HG03378 (cell line): ENCODE measurements at regions not wholly inside any gene's neighbourhood (a gene's known extent, or its start where the extent isn't known, plus 50 kb on each side); places are given as distances from the start of the nearest gene placed in this dataset.

ENCODE experiments used
- ATAC-seq: cut with Tn5 transposase; IDR thresholded peaks from one replicate; pipeline ENCODE4 v1.9.1; 2021; ENCODE audit warnings: mild to moderate bottlenecking, moderate library complexity; ENCODE audit not compliant: unreplicated experiment

DNA sequence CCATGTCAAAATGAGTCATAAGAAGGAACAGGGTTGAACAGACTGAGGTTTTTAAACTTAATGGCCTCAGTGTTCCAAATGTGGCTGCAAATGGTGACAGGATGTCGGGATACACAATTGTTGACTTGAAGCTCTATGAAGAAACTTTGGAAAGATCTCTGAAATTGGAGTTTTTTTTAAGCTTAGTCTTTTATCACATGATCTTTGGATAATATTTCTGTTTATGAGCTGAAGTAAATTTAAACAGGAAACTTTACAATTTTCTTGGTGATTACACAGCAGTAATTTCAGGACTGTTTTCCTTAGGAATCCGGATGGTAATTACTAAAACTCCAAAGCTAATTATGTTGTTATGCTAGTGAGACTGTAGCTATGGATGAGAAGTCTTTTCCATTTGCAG lies 199.1 kb upstream of the NRXN1 start:
- ATAC-seq = no peak

DNA sequence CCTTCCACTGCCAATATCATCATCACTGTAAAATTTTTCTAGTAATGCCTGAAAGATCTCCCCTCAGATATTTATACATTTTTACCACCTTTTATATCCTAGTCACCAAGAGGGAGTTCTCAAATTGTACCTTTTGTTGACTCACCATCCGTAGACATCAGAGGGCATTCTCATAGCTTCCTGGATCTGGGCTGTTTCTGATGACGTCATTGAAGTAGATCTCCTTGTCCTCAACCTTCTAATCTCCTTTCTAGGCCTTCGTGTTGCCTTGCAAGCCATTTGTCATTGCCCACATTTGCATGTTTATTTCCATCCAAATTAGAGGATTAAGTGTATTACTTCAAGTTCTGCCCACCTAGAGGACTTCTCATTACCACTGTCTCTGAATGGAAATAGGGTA lies 193.4 kb upstream of the NRXN1 start:
- ATAC-seq = no peak

DNA sequence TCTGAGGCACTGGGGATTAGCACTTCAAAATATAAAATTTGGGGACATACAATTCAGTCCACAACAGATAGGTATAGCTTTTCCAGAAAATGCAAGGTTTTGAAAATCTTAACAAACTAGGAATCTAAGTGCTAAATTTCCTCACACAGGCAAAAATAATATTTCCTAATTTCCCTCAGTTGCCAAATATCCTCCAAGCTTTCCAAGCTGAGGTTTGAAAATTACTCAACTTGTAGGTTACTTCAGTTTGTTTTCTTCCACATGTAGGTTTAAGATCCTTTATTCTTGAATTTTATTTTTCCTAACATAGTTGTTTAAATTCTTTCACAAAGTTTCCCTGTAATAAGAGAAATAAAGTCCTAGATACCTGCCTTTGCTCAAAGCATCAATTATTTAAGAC lies 192.9 kb upstream of the NRXN1 start:
- ATAC-seq = no peak

DNA sequence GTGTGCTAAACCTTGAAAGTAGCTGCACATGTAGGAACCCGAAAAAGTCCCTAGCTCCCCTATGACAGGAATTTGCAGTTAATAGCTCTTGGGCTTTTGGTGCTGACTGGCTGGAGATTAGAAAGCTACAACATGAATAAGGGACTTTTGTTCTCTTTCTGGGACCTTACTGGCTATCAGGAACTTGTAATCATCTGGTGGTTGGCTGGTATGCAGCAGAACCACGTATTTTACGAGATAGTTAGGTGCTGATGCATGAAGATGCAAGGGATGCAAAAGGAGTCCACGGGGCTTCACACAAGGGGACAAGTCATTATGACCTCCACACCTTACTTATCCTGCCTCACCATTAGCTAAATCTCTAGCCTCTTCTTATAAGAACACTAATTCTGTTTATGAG lies 190.2 kb upstream of the NRXN1 start:
- ATAC-seq = no peak

DNA sequence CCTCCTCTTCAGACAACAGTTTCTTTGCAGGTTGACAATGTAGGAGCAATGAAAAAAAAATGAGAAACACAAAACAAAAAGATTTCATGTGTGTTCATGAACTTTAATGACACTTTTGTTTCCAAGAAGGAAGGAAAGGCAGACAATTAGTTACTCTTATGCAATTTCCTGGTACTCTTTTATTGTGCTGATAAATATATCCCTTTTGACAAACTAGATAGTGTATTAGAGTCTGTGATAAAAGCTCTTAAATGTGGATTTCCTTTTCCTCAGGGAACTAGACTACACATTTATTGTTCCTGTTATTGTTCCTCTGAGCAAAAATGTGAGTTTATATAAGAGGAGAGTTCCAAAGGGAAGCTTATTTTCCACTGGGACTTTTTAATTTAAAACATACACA lies 188.7 kb upstream of the NRXN1 start:
- no peak for ATAC-seq

DNA sequence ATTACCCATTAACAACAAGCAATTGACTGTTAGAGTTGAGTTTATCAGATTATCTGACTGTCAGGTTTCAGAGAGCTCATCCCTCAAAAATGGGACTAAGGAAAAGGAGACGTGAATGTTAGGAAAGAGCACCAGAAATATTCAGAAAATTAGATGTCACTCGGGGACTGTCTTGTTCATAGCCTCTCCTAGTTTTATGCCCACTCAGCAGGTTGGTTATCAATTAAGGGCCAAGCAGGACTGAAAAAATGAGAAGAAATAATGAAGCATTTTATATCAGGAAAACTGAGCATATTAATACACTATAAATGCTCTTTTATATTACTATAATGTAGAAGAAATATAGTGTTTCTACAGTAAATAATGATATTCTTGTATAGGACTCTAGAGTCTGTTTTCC lies 188.1 kb upstream of the NRXN1 start:
- no peak for ATAC-seq

DNA sequence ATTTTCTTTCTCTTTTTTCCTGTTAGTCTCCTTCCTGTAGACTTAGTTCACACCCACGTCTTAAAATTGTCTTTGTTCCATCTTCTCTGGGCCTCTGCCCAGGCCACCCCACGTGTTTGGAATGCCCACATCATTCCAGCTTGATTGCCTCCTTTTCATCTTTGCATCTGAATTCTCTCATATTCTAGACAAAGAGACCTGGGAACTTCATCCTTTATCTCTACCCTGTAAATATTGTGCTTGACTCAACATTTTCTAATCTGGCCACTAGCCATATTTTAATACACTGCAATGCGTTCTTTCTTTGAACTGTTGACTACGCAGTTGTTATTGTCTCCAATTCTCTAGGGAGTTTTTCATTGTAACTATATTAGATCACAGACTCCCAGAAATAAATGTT lies 187.5 kb upstream of the NRXN1 start:
- no peak for ATAC-seq

DNA sequence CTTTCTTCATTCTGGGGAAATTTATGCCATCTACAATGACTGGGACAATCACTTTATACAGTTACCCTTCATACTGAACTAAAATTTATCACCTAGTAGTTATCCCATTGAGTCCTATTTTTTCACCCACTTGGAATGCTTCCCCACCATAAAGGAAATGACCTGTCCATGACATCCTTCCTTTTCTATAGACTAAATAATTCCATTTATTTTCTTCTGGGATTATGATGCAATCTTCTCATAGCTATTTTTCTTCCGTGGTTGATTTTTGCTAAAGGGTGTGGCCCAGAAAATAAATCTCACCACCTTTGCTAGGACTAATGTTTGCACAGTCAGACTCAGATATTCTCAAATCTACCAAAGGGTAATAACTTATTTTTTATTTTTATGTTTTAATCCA lies 186.1 kb upstream of the NRXN1 start:
- ATAC-seq = no peak

DNA sequence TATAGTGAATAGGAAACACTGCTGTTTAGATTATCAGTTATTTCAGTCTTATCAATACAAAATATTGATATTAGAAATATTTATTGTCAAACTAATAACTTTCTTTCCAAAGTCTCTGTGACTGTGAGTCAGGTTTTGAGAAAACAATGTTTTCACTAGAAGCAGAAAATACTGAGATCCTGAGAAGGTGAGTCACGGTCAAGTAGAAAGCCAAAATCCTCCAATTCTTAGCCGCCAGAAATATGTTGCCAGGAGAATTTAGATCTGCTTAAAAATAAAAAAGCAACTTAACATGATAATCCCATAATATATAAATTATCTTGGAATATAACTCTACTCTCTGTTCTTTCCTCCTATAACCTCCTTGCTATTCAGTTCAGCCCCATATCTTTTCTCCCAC lies 181.9 kb upstream of the NRXN1 start:
- ATAC-seq = no peak

DNA sequence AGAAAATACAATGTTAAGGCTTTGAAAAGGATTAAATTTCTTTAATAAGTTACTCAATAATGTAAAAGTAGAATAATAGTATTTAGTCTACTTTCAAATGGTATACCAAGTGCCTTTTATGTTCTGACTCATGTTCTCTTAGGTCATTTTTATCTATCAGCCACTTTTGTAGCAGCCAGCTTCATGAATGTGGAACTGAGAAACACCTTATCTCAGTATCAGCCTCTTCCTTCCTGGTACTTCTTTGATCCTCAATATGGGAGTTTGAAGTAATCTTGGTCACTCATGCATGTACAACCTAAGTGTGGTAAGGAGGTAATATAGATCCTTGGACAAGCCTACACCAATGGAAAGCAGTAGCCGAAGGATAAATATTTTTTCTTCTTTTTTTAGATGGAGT lies 180.4 kb upstream of the NRXN1 start:
- ATAC-seq = peak; percentile 41

DNA sequence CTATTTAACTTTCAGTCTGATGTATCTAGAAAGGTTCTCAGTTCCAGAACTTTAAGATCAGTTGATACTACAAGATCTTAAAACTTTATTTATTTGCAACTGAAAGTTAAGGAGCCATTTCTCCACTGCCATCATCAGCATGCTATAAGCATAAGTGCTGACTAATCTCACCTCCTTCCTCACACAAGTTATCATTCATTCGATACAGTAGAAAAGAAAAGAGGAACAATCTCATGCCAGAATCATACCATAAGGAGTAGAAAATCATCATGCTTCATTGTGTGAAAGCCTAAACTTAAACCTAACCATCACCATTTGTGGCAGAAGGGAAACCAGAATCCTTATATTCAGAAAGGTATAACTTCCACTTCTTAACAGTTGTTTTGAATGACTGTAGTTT lies 176.6 kb upstream of the NRXN1 start:
- ATAC-seq = no peak

- no peak for ATAC-seq
Observed at GRCh38 chr2:51201295-51201694, 169.4 kb upstream of the NRXN1 start.

DNA sequence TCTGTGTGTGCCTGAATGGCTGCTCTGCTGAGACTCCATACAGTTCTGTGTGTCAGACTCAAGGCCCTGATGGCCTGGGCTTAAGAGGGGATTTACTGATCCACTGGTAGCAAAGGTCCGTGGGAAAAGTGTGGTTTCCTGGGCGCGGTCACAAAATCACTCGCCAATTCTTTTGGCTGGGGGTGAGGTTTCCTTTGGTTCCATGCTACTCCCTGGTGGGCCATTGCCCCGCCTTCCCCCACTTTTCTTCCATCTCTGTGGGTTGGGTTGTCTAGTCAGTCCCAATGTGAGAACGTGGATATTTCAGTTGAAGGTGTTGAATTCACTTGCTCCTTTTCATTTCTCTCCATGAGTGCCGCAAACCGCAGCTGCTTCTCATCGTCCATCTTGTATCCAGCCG lies 162.7 kb upstream of the NRXN1 start:
- no peak for ATAC-seq

- no peak for ATAC-seq
Observed at GRCh38 chr2:51170273-51170672, 138.3 kb upstream of the NRXN1 start.

- no peak for ATAC-seq
Observed at GRCh38 chr2:51165534-51166260, 133.8 kb upstream of the NRXN1 start.

GRCh38 chr2:51158251-51158650 lies 126.3 kb upstream of the NRXN1 start:
- ATAC-seq = no peak

DNA sequence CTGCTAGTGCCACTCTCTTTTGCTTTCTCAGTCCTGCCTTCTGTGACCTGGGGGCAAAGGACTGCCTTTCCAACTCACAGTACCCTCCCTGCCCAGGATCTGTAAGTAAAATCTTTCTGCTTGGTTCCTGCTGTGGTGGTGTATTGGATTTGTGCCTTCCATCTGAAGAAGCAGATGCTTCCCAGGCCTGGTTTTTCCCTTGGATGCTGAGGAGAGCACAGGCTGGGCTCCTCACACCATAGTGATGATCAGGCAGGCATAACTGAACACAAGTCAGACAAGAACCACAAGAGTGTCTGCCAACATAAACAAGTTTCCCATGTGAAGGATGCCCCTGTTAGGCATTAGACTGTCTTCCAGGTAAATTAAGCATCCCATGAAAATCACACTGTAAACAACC lies 121.3 kb upstream of the NRXN1 start:
- no peak for ATAC-seq

DNA sequence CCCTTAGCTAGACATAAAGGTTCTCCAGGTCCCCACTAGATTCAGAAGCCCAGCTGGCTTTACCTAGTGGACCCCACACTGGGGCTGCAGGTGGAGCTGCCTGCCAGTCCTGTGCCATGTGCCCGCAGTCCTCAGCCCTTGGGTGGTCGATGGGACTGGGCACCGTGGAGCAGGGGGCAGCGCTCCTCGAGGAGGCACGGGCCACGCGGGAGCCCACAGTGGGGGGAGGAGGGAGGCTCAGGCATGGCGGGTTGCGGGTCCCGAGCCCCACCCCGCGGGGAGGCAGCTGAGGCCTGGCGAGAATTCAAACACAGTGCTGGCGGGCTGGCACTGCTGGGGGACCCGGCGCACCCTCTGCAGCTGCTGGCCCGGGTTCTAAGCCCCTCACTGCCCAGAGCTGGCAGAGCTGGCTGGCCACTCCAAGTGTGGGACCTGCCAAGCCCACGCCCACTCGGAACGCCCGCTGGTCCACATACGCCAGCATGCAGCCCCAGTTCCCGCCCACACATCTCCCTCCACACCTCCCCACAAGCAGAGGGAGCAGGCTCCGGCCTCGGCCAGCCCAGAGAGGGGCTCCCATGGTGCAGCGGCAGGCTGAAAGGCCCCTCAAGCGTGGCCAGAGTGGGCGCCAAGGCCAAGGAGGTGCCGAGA lies 119.7 kb upstream of the NRXN1 start:
- no peak for ATAC-seq

DNA sequence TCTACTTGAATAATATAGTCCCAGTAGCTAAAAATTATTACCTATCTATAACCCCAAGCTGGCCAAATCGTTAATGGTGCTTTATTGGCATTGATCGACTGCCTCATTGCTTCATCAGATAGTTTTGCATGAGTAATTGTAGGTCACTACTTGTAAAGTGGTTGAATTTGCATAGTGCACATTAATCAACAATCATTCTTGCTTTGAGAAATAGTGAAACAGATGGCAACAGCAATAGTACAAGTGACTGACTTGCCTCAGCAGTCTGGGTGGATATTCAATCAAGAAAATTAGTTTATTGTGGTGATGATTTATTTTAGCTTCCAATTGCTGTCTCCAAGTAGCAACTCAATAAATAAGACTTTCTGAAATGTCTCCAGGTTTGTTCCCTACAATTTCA lies 117.8 kb upstream of the NRXN1 start:
- no peak for ATAC-seq

GRCh38 chr2:51145761-51146160 lies 113.8 kb upstream of the NRXN1 start:
- no peak for ATAC-seq

GRCh38 chr2:51120754-51121280 lies 88.9 kb upstream of the NRXN1 start:
- ATAC-seq = no peak

DNA sequence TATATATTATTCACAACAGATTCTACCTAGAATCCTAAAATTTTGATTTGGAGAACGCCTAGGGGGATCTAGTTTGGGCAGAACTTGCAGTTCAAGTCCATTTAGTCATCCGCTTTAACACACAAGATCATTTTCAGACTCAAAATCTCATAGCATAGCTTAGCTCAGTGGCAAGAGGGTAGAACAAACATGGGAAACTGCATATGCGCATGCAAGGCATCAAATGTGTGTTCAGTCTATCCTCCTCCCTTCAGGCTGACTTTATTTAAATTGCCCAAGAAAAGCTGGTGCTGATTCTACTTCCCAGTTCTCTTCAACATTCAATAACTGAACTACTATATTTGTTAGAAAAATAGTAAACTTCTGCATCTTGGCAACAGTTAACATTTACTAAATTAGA lies 79.6 kb upstream of the NRXN1 start:
- no peak for ATAC-seq

DNA sequence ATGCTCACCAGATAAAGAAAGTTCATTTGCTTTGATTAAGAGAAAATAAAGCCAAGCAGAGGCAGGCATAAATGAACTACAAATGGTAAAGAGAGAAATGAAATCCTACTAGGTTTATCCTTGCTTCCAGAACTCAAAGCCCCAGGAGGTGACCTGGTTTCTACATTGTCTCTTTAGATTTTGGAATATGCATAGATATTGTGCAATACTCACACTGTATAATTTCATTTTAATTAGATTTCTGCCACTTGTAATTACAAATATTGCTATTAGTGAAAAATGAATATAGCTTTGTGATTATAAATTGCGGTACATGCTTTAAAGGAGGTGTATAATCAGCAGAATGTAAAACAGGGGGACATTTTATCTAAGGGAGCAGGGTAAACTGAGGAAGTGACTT lies 76.9 kb upstream of the NRXN1 start:
- no peak for ATAC-seq
